ENCODE measurements at regions not wholly inside any gene's neighbourhood (a gene's known extent, or its start where the extent isn't known, plus 50 kb on each side); places are given as distances from the start of the nearest gene placed in this dataset.
"Not testable (repeated sequence)": the region's sequence is repeated elsewhere in the genome, so short reads cannot be mapped to it uniquely, and the experiment has no call there.

- no peak for DNase-seq
- in situ Hi-C loops (cut with MboI; ENCODE audit: low pct_unique_long_range_greater_than_20kb, low sequenced_read_pairs): no loop called here
Measured at GRCh38 chr5:12100542-12100941, 196.3 kb upstream of the CTNND2 start.

GRCh38 chr5:12099296-12099695, 195.1 kb upstream of the CTNND2 start:
- in situ Hi-C loops (cut with MboI; ENCODE audit: low pct_unique_long_range_greater_than_20kb, low sequenced_read_pairs): no loop called here

GRCh38 chr5:12095808-12096281, 191.6 kb upstream of the CTNND2 start:
- in situ Hi-C loops (cut with MboI; ENCODE audit: low pct_unique_long_range_greater_than_20kb, low sequenced_read_pairs): no loop called here
- DNase-seq: no peak

More at GRCh38 chr5:12099296-12099695, 195.1 kb upstream of the CTNND2 start:
- DNase-seq: no peak

- DNase-seq: no peak
- in situ Hi-C loops (cut with MboI; ENCODE audit: low pct_unique_long_range_greater_than_20kb, low sequenced_read_pairs): no loop called here
Measured at GRCh38 chr5:12093586-12093985, 189.3 kb upstream of the CTNND2 start.

GRCh38 chr5:12080761-12081160, 176.5 kb upstream of the CTNND2 start:
- in situ Hi-C loops (cut with MboI; ENCODE audit: low pct_unique_long_range_greater_than_20kb, low sequenced_read_pairs): no loop called here
- no peak for DNase-seq

- DNase-seq; in situ Hi-C loops (cut with MboI; ENCODE audit: low pct_unique_long_range_greater_than_20kb, low sequenced_read_pairs): not testable (repeated sequence)
Measured at GRCh38 chr5:12078286-12078685, 174.0 kb upstream of the CTNND2 start.

- DNase-seq: no peak
Measured at GRCh38 chr5:12073426-12073825, 169.2 kb upstream of the CTNND2 start.

GRCh38 chr5:12072441-12072840, 168.2 kb upstream of the CTNND2 start:
- in situ Hi-C loops (cut with MboI; ENCODE audit: low pct_unique_long_range_greater_than_20kb, low sequenced_read_pairs): no loop called here
- DNase-seq: no peak

More at GRCh38 chr5:12073426-12073825, 169.2 kb upstream of the CTNND2 start:
- in situ Hi-C loops (cut with MboI; ENCODE audit: low pct_unique_long_range_greater_than_20kb, low sequenced_read_pairs): no loop called here

- in situ Hi-C loops (cut with MboI; ENCODE audit: low pct_unique_long_range_greater_than_20kb, low sequenced_read_pairs): no loop called here
- DNase-seq: no peak
Measured at GRCh38 chr5:12071455-12071854, 167.2 kb upstream of the CTNND2 start.

- DNase-seq: peak; percentile 49
- in situ Hi-C loops (cut with MboI; ENCODE audit: low pct_unique_long_range_greater_than_20kb, low sequenced_read_pairs): no loop called here
Measured at GRCh38 chr5:12023614-12024241, 119.5 kb upstream of the CTNND2 start.

GRCh38 chr5:12022444-12022843, 118.2 kb upstream of the CTNND2 start:
- DNase-seq: no peak
- in situ Hi-C loops (cut with MboI; ENCODE audit: low pct_unique_long_range_greater_than_20kb, low sequenced_read_pairs): no loop called here

- in situ Hi-C loops (cut with MboI; ENCODE audit: low pct_unique_long_range_greater_than_20kb, low sequenced_read_pairs): no loop called here
- no peak for DNase-seq
Measured at GRCh38 chr5:12019306-12019705, 115.1 kb upstream of the CTNND2 start.

- in situ Hi-C loops (cut with MboI; ENCODE audit: low pct_unique_long_range_greater_than_20kb, low sequenced_read_pairs): no loop called here
- DNase-seq: no peak
Measured at GRCh38 chr5:12017007-12017406, 112.8 kb upstream of the CTNND2 start.

- in situ Hi-C loops (cut with MboI; ENCODE audit: low pct_unique_long_range_greater_than_20kb, low sequenced_read_pairs): no loop called here
- no peak for DNase-seq
Measured at GRCh38 chr5:12016159-12016746, 112.0 kb upstream of the CTNND2 start.

- in situ Hi-C loops (cut with MboI; ENCODE audit: low pct_unique_long_range_greater_than_20kb, low sequenced_read_pairs): no loop called here
- no peak for DNase-seq
Measured at GRCh38 chr5:12013351-12013750, 109.1 kb upstream of the CTNND2 start.

- no peak for DNase-seq
- in situ Hi-C loops (cut with MboI; ENCODE audit: low pct_unique_long_range_greater_than_20kb, low sequenced_read_pairs): no loop called here
Measured at GRCh38 chr5:12003680-12004079, 99.4 kb upstream of the CTNND2 start.

GRCh38 chr5:11998397-11998796, 94.2 kb upstream of the CTNND2 start:
- no peak for DNase-seq
- in situ Hi-C loops (cut with MboI; ENCODE audit: low pct_unique_long_range_greater_than_20kb, low sequenced_read_pairs): no loop called here

- in situ Hi-C loops (cut with MboI; ENCODE audit: low pct_unique_long_range_greater_than_20kb, low sequenced_read_pairs): no loop called here
- DNase-seq: no peak
Measured at GRCh38 chr5:11997942-11998341, 93.7 kb upstream of the CTNND2 start.

GRCh38 chr5:11992518-11992917, 88.3 kb upstream of the CTNND2 start:
- DNase-seq: no peak
- in situ Hi-C loops (cut with MboI; ENCODE audit: low pct_unique_long_range_greater_than_20kb, low sequenced_read_pairs): no loop called here

GRCh38 chr5:11985993-11986392, 81.7 kb upstream of the CTNND2 start:
- no peak for DNase-seq
- in situ Hi-C loops (cut with MboI; ENCODE audit: low pct_unique_long_range_greater_than_20kb, low sequenced_read_pairs): no loop called here

- DNase-seq: no peak
- in situ Hi-C loops (cut with MboI; ENCODE audit: low pct_unique_long_range_greater_than_20kb, low sequenced_read_pairs): no loop called here
Measured at GRCh38 chr5:11984196-11984595, 80.0 kb upstream of the CTNND2 start.

Measured in KBM-7 (cell line).